PFSK-1 (cell line): ENCODE measurements at regions not wholly inside any gene's neighbourhood (a gene's known extent, or its start where the extent isn't known, plus 50 kb on each side); places are given as distances from the start of the nearest gene placed in this dataset.

Experiments used
- FOXP2 ChIP-seq: optimal IDR thresholded peaks from 2 replicates; pipeline ENCODE3; 2011; ENCODE audit warnings: borderline replicate concordance, control low read depth, inconsistent platforms; ENCODE audit not compliant: insufficient read depth; ENCODE audit errors: extremely low read length, extremely low read depth
- POLR2AphosphoS5 ChIP-seq: IDR thresholded peaks from 2 replicates; pipeline ENCODE4 v1.6.1; 2012; ENCODE audit warnings: low read depth, mild to moderate bottlenecking, control low read depth, low read length, moderate library complexity
- SIN3A ChIP-seq: IDR thresholded peaks from 2 replicates; pipeline ENCODE4 v1.6.1; 2012; ENCODE audit warnings: mild to moderate bottlenecking, low read length, moderate library complexity, borderline replicate concordance; ENCODE audit not compliant: insufficient read depth
- TAF1 ChIP-seq: IDR thresholded peaks from 2 replicates; pipeline ENCODE4 v1.6.1; 2012; ENCODE audit warnings: low read length, control low read depth, borderline replicate concordance; ENCODE audit not compliant: insufficient read depth
- TF ChIP-seq, protein P1 (sequence below), 2 experiments: IDR thresholded peaks; 2 replicates each; pipeline versions ENCODE4 v1.6.1 to v1.8.0; 2011 to 2012; ENCODE audit warnings: low read depth in 2 of 2, low read length in 2 of 2, control low read depth in 1 of 2, inconsistent platforms in 1 of 2, mild to moderate bottlenecking in 1 of 2, moderate library complexity in 1 of 2; ENCODE audit not compliant: insufficient read depth in 1 of 2

DNA sequence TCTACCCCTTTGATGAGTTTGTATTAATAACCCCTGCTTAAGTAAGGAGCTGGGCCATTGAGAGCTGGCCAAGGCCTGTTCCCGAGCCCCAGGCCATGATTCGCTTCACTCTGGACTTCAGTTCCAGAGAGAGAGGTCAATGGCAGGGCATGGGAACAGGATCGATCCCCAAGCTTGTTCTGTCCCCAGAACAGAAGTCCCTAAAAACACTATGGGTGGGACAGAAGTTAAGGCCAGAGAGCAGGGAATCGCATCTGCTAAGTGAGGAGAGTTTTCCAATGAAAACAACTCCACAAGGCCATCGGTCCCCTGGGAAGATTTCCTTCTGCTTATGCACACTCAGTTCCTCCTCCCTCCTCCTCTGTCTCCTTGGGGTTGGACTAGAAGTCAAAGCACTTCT, 159.6 kb downstream of the LSM5 start:
- TF ChIP-seq POLR2AphosphoS5 (no peak), SIN3A (no peak), TAF1 (no peak), FOXP2 (no peak)
- TF ChIP-seq, protein P1, sequence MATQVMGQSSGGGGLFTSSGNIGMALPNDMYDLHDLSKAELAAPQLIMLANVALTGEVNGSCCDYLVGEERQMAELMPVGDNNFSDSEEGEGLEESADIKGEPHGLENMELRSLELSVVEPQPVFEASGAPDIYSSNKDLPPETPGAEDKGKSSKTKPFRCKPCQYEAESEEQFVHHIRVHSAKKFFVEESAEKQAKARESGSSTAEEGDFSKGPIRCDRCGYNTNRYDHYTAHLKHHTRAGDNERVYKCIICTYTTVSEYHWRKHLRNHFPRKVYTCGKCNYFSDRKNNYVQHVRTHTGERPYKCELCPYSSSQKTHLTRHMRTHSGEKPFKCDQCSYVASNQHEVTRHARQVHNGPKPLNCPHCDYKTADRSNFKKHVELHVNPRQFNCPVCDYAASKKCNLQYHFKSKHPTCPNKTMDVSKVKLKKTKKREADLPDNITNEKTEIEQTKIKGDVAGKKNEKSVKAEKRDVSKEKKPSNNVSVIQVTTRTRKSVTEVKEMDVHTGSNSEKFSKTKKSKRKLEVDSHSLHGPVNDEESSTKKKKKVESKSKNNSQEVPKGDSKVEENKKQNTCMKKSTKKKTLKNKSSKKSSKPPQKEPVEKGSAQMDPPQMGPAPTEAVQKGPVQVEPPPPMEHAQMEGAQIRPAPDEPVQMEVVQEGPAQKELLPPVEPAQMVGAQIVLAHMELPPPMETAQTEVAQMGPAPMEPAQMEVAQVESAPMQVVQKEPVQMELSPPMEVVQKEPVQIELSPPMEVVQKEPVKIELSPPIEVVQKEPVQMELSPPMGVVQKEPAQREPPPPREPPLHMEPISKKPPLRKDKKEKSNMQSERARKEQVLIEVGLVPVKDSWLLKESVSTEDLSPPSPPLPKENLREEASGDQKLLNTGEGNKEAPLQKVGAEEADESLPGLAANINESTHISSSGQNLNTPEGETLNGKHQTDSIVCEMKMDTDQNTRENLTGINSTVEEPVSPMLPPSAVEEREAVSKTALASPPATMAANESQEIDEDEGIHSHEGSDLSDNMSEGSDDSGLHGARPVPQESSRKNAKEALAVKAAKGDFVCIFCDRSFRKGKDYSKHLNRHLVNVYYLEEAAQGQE (IDR thresholded peaks at IDR 0.05; ENCODE audit: insufficient read depth in 1 of 2, low read depth in 2 of 2, low read length in 2 of 2) = no peak

DNA sequence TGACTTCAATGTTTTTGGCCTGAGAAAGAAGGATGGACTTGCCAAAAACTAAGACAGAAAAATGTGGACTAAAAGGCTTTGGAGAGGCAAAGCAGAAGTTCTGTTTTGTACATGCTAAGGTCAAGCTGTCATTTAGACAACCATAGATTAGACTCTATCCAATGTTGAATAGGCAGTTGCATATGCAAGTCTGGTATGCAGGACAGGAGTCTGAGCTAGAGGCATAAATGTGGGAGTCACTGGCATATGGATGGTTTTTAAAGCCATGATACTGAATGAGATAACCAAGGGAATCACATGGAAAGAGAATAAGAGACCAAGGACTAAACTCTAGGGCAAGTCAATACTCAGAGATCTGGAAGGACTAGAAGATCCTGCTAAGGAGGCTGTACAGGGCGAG, 164.1 kb downstream of the LSM5 start:
- TF ChIP-seq, protein P1 (IDR thresholded peaks at IDR 0.05; ENCODE audit: insufficient read depth in 1 of 2, low read depth in 2 of 2, low read length in 2 of 2) = no peak
- TF ChIP-seq FOXP2 (no peak), TAF1 (no peak), POLR2AphosphoS5 (no peak), SIN3A (no peak)

- no peak for TF ChIP-seq SIN3A
- TF ChIP-seq TAF1 = no peak
- TF ChIP-seq, protein P1 (IDR thresholded peaks at IDR 0.05; ENCODE audit: insufficient read depth in 1 of 2, low read depth in 2 of 2, low read length in 2 of 2) = no peak
- no peak for TF ChIP-seq POLR2AphosphoS5
- no peak for TF ChIP-seq FOXP2
Observed at GRCh38 chr7:32323712-32324111, 166.5 kb downstream of the LSM5 start.

DNA sequence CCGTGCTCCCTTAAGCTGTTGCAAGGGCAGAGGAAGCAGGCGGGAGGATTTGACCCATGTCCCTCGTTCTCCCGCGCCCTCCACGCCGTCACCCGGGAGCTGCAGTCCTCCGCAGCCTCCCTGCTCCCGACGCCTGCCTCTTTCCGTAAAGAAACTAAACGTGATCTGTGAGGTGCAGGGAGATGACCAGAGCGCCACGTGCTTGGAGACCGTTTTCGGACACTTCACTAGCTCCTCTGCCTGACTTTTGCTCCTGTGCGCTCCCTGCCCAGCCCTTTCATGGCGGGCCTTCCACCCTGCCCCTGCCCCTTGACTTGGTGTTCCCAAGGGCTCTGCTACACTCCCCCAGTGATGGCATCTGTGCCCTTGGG, 171.2 kb downstream of the LSM5 start:
- TF ChIP-seq SIN3A (no peak), POLR2AphosphoS5 (no peak), TAF1 (no peak), FOXP2 (no peak)
- TF ChIP-seq, protein P1 (IDR thresholded peaks at IDR 0.05; ENCODE audit: insufficient read depth in 1 of 2, low read depth in 2 of 2, low read length in 2 of 2) = no peak

GRCh38 chr7:32318300-32319011, 171.7 kb downstream of the LSM5 start:
- TF ChIP-seq SIN3A = no peak
- TF ChIP-seq, protein P1 (IDR thresholded peaks at IDR 0.05; ENCODE audit: insufficient read depth in 1 of 2, low read depth in 2 of 2, low read length in 2 of 2) = no peak
- no peak for TF ChIP-seq FOXP2
- no peak for TF ChIP-seq POLR2AphosphoS5
- TF ChIP-seq TAF1 = no peak
